Urinary bladder (tissue), 3 donors: ENCODE measurements at regions not wholly inside any gene's neighbourhood (a gene's known extent, or its start where the extent isn't known, plus 50 kb on each side); places are given as distances from the start of the nearest gene placed in this dataset.
A peak's percentile ranks its signal among the peaks of the same experiment; 100 is the strongest.

Experiments
- DNase-seq: peaks from one replicate; pipeline ENCODE4 v3.0.0-alpha.2; 2015; ENCODE audit errors: extremely low spot score
- H3K27ac ChIP-seq: one replicate; pipeline ENCODE4 v1.5.1; 2013; ENCODE audit warnings: low read depth, mild to moderate bottlenecking, moderate library complexity
- H3K36me3 ChIP-seq: one replicate; pipeline ENCODE4 v1.6.1; 2013; ENCODE audit warnings: mild to moderate bottlenecking, moderate library complexity; ENCODE audit not compliant: insufficient read depth
- H3K4me1 ChIP-seq: one replicate; pipeline ENCODE4 v1.6.1; 2013; ENCODE audit warnings: mild to moderate bottlenecking, moderate library complexity; ENCODE audit not compliant: insufficient read depth
- H3K4me3 ChIP-seq: one replicate; pipeline ENCODE4 v1.5.1; 2013; ENCODE audit warnings: low read depth, low read length
- WGBS: extraction: QIAGEN DNeasy Blood & Tissue Kit; methylation state at CpG from one replicate; pipeline ENCODE4 v1.1.7; 2013; 5-methylcytosine and 5-hydroxymethylcytosine counted together
- donor health status: healthy with polysubstance abuse.
- donor health status: healthy.

DNA sequence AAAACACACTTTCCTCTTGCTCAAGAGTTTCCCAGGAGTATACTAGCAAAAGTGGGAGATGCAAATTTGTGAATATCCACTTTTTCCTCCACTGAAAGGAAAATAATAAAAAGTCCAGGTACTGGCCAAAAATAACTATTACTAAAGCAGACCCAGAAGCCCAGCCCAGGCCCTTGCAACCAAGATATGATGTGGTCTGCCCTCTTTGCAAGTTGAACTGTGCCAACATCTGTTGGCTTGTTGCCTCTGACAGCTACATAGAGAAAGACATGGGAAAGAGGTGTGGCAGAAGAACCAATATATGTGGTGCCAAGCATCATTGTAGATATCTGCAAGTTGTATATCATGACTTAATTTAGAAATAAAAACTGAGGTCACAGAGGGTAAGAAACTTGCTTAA lies 78.4 kb upstream of the JAG1 start:
- DNase-seq = no peak
- H3K36me3 ChIP-seq = no peaks in the 10 kb centered on the region
- H3K4me1 ChIP-seq = no peaks in the 10 kb centered on the region
- no peak overlapping the region for H3K4me3 ChIP-seq
- H3K27ac ChIP-seq = no peak overlapping the region

DNA sequence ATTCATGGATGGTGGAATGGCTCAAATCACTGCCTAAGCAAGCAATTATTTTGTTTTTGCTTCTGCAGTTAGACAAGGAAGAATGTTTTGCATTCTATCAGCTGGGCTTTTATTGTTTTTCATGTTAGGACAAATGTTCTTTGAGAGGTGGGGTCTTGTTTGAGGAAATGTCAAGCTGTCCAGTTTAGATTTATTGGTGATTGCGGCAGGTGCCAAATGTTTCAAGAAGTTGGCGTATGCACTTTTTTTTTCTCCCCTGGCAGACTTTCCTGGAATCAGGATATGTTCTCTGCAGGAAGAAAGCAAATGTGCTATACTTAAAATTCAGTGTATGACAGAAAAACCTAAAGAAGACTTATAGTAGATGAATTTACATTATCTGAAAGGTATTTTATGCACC lies 81.0 kb upstream of the JAG1 start:
- WGBS = 54% methylated on average over 2 of the region's 2 CpGs

DNA sequence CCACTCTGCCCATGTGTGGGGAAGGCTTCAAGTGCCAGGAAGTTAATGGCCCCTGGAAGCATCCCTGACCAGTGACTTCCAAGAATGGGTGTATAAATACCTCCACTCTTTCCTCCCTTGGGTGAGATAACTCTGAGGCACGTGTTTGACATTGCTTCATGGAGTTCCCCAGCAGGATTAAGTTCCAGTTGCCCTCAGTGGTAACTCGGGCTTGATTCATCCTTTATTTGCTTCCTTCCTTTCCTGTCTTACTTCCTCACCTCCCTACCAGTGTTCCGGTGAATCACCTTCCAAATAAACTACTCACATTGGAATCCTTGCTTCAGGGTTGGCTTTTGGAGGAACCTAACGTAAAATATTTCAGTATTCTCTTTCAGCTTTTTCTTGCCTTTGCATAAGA lies 84.6 kb upstream of the JAG1 start:
- H3K4me3 ChIP-seq = no peak overlapping the region
- H3K4me1 ChIP-seq = no peaks in the 10 kb centered on the region
- WGBS = 87% methylated on average over 4 of the region's 4 CpGs
- no peak overlapping the region for H3K27ac ChIP-seq
- DNase-seq = no peak
- no peaks in the 10 kb centered on the region for H3K36me3 ChIP-seq

More for the DNA sequence above, 81.0 kb upstream of the JAG1 start:
- peak; percentile 39 for DNase-seq
- Histone ChIP-seq H3K4me3 (no peak overlapping the region), H3K4me1 (no peaks in the 10 kb centered on the region), H3K27ac (no peak overlapping the region), H3K36me3 (no peaks in the 10 kb centered on the region)

DNA sequence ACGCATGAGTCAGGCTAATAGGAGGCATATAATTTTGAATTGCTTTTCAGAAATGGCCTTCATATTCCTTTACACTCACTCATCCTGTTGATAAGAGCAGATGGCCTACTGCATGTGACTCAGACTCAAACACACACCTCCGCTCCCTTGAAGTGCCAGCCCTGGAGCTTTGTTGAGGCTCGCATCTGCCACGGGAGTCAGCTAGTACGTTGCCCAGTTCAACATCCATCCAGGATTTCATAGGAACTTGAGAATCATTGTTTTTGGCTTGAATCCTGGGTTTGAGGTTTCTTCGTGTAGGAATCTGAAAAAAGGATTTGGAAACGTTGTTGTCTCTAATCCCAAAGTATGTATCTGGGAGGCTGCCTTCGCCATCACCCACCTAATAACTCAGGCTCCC lies 87.4 kb upstream of the JAG1 start:
- no peak overlapping the region for H3K27ac ChIP-seq
- DNase-seq = no peak
- WGBS = 71% methylated on average over 8 of the region's 8 CpGs
- no peaks in the 10 kb centered on the region for H3K4me1 ChIP-seq
- no peaks in the 10 kb centered on the region for H3K36me3 ChIP-seq
- no peak overlapping the region for H3K4me3 ChIP-seq

DNA sequence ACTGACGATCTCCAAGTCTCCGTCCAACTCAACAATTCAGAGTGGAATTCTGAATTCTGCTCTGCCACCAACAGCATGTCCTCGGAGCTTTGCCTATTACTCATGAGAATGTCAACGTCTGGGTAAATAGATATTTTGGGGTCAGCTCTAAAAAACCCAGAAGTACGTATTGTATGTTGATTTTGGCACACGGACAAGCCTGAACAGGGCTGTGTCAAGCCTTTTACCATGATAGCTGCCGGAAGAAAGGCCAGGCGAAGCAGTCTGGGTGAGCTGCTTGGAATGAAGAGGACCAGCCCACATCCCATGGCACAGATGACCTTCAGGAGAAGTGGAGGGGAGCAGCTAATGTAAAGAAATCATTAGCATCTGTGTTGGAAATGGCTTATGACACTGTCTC lies 88.0 kb upstream of the JAG1 start:
- no peak overlapping the region for H3K4me3 ChIP-seq
- no peak for DNase-seq
- H3K36me3 ChIP-seq = no peaks in the 10 kb centered on the region
- no peak overlapping the region for H3K27ac ChIP-seq
- no peaks in the 10 kb centered on the region for H3K4me1 ChIP-seq
- 79% methylated on average over 8 of the region's 8 CpGs for WGBS

DNA sequence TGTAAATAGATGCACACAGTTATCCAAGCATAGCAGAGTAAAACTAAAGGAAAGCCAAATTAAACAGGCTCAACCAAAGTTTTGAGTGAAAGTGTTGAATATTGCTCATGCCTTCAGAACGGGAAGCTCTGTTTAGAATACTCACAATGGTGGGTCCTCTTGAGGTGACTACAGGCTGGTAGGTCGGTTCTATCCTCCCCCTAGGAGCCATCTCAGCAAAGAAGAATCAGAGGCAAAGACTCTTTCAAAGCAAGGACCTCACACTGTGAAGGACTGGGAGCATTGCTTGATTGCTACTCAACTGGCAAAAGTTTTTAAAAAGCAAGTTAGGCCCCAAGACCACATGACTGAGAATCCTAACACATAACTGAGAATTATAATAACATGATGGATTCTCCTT lies 88.4 kb upstream of the JAG1 start:
- Histone ChIP-seq H3K27ac (no peak overlapping the region), H3K4me1 (no peaks in the 10 kb centered on the region), H3K36me3 (no peaks in the 10 kb centered on the region), H3K4me3 (no peak overlapping the region)
- DNase-seq = no peak
- WGBS = 80% methylated on average over 2 of the region's 2 CpGs

DNA sequence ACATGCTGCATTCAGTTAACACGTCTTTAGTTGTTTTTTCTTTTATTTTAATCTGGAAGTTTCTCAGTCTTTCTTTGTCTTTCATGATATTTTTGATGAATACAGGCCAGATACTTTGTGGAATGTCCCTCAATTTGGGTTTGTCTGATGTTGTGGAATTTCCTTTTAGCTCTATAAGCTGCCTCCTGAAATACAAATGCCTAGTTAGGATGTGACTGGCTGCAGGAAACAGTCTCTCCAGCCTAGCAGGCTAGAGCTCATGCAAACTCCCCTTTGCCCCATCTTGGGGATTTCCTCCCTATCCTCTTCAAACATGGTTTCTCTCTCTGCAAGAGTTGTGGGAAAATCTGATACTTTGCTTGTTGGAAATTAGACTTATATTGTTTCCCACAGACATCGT lies 89.3 kb upstream of the JAG1 start:
- Histone ChIP-seq H3K27ac (no peak overlapping the region), H3K4me1 (no peaks in the 10 kb centered on the region)
- WGBS = 65% methylated on average over 2 of the region's 2 CpGs

DNA sequence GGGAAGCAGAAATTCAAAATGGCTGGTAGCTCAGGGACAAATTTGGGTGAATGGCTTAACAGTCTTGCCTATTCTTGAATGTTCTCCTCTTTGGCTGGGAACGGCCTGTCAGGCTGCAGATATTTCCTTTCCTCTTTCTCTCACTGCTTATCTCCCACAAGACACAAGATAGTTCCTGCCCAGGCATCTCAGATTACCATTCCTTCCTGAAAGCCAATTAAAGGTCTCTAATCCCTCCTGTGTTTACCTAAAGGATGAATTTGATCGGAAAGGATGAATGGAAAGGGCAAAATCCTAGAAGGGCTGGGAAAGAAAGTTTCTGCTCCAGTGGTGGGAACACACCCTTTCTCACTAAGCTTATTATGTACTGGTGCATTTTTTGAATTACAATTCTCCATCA lies 95.9 kb upstream of the JAG1 start:
- 40% methylated on average over 2 of the region's 2 CpGs for WGBS
- H3K36me3 ChIP-seq = no peaks in the 10 kb centered on the region
- H3K4me1 ChIP-seq = no peaks in the 10 kb centered on the region
- H3K4me3 ChIP-seq = no peak overlapping the region
- DNase-seq = no peak
- H3K27ac ChIP-seq = no peak overlapping the region

More for the DNA sequence above, 89.3 kb upstream of the JAG1 start:
- DNase-seq = no peak
- no peaks in the 10 kb centered on the region for H3K36me3 ChIP-seq
- H3K4me3 ChIP-seq = no peak overlapping the region

DNA sequence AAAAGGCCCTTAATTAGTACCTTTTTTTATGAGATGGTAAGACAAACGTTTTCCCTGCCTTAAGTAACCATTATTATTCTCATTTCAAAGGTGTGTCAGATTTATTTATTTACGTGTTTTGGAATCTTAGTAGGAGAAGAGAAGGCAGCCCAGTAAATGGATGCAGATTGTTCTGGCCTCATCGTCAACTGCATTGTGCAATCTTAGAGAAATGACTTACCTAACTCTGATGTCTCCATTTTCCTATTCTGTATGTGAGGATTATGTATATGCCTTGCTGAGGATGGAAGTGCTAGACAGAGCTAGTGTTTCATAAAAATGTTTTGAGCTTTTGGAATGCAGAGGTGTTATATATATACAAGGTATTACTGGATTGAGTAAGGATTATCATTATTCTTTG lies 97.0 kb upstream of the JAG1 start:
- H3K36me3 ChIP-seq = no peaks in the 10 kb centered on the region
- no peaks in the 10 kb centered on the region for H3K4me1 ChIP-seq
- DNase-seq = no peak
- no peak overlapping the region for H3K4me3 ChIP-seq
- WGBS = 82% methylated on average over 3 of the region's 3 CpGs
- H3K27ac ChIP-seq = no peak overlapping the region

DNA sequence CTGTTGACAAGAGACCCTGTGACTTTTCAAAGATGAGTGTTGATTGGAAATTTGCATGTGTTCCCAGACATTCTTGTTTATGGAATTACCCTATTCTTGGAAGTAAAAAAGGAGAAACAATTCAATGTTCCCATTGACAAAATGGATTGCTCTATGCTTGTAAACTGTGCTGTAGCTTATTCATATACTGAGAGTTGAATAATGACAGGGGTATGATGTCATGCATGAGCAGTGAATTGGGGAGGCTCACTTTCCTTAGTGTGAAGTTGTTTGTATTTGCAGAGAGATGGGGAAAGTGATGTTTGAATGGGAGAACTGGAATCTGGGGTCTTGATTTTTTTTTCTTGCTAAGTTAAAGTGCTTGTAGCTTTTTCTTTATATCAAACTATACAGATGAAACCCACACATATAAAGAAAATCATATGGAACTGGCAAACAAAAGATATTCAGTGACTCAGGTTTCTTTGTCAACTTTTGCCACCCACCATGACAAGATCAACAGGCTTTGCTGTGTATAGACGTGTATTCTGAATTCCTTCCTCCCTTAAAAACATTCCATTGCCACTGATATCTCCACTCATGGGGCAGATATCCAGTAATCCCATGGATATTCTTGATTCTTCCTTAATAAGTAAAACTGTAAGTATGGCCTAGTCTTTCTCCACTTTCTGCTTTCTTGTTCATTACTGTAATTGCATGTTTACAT lies 97.8 kb upstream of the JAG1 start:
- DNase-seq = no peak
- no peaks in the 10 kb centered on the region for H3K36me3 ChIP-seq
- WGBS = 73% methylated on average over 1 of the region's 1 CpG
- no peak overlapping the region for H3K27ac ChIP-seq
- no peak overlapping the region for H3K4me3 ChIP-seq
- H3K4me1 ChIP-seq = no peaks in the 10 kb centered on the region

DNA sequence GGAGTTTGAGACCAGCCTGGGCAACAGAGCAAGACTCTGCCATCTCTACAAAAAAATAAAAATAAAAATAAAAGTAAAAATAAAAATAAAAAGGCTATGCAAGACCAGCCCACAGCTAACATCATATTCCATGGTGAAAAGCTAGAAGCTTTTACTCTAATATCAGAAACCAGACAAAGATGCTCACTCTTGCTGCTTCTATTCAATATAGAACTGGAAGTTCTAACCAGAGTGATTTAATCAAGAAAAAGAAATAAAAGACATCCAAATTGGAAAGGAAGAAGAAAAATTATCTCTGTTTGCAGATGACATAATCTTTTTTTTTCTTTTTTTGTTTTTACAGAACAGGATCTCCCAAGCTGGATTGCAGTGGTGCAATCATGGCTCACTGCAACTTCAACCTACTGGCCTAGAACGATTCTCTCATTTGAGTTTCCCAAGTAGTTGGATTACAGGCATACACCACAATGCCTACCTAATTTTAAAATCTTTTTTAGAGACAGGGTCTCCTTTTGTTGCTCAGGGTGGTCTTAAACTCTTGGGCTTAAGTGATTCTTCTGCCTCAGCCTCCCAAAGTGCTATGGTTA lies 100.7 kb upstream of the JAG1 start:
- no peaks in the 10 kb centered on the region for H3K36me3 ChIP-seq
- no peak overlapping the region for H3K27ac ChIP-seq
- no peaks in the 10 kb centered on the region for H3K4me1 ChIP-seq
- H3K4me3 ChIP-seq = no peak overlapping the region
- DNase-seq = no peak
- WGBS = 89% methylated on average over 1 of the region's 1 CpG

DNA sequence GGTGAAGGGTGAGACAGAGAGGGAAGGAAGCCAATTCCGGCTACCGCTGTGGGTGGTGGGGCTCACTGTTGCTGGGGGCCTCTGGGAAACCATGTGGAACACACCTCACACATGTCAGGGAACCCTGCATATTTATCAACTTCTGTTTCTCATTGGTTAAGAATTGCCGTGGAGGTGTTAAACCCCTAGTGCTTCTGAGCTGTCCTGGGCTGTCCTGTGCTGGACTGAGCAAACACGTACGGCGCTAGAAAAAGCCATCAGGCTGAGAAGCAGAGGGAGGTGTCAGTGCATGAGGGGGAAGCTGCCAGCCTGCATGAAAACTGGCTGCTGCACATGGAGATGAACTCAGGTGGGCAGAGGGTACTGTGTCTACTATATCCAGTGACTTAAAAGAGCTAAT lies 103.9 kb upstream of the JAG1 start:
- DNase-seq = no peak
- Histone ChIP-seq H3K4me1 (no peaks in the 10 kb centered on the region), H3K4me3 (no peak overlapping the region), H3K27ac (no peak overlapping the region), H3K36me3 (no peaks in the 10 kb centered on the region)
- WGBS = 80% methylated on average over 6 of the region's 6 CpGs

DNA sequence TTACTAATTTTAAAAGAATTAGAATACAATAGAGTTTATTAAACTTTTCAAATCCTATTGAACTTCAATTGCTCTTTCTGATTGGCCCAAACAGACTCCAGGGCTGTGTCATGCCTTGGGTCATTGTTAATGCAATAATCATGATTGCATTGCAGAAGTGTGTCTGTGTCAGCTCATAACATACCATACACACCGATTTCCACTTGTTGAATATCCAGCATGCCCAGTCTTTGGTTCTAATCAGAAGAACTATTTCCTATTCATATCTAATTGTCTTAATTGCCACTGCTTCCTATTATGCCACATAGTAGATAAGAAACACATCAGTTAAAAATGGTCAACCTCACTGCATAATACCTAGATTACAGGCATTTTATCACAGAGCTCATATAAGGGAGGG lies 106.1 kb upstream of the JAG1 start:
- Histone ChIP-seq H3K4me3 (no peak overlapping the region), H3K4me1 (no peaks in the 10 kb centered on the region), H3K36me3 (no peaks in the 10 kb centered on the region), H3K27ac (no peak overlapping the region)
- no peak for DNase-seq
- 40% methylated on average over 1 of the region's 1 CpG for WGBS

DNA sequence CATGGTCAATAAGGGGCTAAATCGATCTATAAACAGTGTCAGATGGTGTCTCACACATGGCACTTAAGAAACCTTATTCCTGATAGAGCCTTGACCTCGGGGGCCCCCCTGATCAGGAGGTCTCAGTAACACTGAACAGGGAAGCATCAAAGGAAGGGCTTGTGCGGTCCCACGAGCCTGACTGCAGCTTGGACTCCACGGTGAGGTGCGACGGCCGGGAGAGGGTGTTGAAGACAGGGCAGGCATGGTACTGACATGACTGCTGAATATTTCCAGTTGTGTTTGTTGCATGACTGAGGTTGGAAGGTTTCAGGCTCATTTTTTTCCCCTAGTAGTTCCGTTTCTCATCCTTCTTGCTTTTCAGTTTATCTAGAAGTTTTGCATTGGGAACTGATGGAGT lies 107.1 kb upstream of the JAG1 start:
- H3K4me1 ChIP-seq = no peaks in the 10 kb centered on the region
- H3K36me3 ChIP-seq = no peaks in the 10 kb centered on the region
- no peak for DNase-seq
- no peak overlapping the region for H3K27ac ChIP-seq
- H3K4me3 ChIP-seq = no peak overlapping the region
- WGBS = 70% methylated on average over 9 of the region's 9 CpGs

DNA sequence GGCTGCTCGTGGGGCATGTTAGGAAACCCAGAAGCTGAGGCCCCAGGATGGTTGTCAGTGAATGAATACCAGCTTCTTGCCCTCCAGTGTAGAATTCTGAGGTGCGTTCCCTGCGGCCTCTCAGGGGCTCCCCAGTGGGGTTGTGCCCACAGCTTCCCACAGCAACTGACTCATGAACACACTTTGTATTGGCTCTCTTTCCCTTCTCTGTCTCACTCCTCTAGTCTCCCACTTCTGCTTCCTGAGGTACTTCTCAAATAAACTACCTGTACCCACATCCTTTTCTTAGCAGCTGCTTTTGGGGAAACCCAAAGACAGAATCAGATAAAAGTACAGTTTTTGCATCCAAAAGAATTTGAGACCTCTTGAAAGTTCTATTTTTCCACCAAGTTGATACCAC lies 107.7 kb upstream of the JAG1 start:
- no peak for DNase-seq
- Histone ChIP-seq H3K4me3 (no peak overlapping the region), H3K4me1 (no peaks in the 10 kb centered on the region), H3K36me3 (no peaks in the 10 kb centered on the region), H3K27ac (no peak overlapping the region)
- 84% methylated on average over 3 of the region's 3 CpGs for WGBS
